ENCODE measurements at regions not wholly inside any gene's neighbourhood (a gene's known extent, or its start where the extent isn't known, plus 50 kb on each side); places are given as distances from the start of the nearest gene placed in this dataset.

DNA sequence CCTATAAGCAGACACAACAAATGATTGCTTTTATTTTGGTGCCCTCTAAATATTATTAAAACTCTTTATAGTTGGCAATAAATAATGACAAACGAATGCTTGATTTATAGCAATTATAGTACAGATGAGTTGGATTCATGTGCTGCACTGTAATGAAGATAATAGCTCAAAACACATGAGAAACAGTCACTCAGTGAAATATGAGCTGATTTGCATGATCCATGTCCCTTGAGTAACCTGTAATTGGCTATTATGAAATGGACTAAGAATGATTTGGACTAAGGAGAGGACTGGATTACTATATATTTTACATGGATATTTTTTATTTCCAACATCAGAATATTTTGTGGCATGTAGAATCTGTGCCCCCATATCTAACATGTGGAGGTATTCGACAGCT, 365.6 kb upstream of the UBE2E3 start:
- Histone ChIP-seq H3K27ac (ENCODE audit: low read depth, low read length) (no peak overlapping the region), H2AFZ (ENCODE audit: low read depth, low read length, severe bottlenecking) (no peak overlapping the region), H3K36me3 (ENCODE audit: low read length) (no peaks in the 10 kb centered on the region), H3K79me2 (ENCODE audit: insufficient read depth, low read length) (no peaks in the 10 kb centered on the region), H4K20me1 (ENCODE audit: low read depth, low read length) (no peaks in the 10 kb centered on the region), H3K4me2 (ENCODE audit: low read depth, low read length, poor library complexity, severe bottlenecking) (no peak overlapping the region), H3K27me3 (ENCODE audit: low read length) (no peaks in the 10 kb centered on the region), H3K9me3 (ENCODE audit: insufficient read depth, low read length) (no peaks in the 10 kb centered on the region), H3F3A (ENCODE audit: insufficient read depth) (no peaks in the 10 kb centered on the region), H3K4me3 (ENCODE audit: insufficient read depth, low read length, poor library complexity, severe bottlenecking) (no peak overlapping the region), H3K9me2 (replicated peaks; ENCODE audit: insufficient read depth, low read length) (no peaks in the 10 kb centered on the region), H3K9ac (ENCODE audit: low read length) (no peak overlapping the region)
- TF ChIP-seq, protein P1, sequence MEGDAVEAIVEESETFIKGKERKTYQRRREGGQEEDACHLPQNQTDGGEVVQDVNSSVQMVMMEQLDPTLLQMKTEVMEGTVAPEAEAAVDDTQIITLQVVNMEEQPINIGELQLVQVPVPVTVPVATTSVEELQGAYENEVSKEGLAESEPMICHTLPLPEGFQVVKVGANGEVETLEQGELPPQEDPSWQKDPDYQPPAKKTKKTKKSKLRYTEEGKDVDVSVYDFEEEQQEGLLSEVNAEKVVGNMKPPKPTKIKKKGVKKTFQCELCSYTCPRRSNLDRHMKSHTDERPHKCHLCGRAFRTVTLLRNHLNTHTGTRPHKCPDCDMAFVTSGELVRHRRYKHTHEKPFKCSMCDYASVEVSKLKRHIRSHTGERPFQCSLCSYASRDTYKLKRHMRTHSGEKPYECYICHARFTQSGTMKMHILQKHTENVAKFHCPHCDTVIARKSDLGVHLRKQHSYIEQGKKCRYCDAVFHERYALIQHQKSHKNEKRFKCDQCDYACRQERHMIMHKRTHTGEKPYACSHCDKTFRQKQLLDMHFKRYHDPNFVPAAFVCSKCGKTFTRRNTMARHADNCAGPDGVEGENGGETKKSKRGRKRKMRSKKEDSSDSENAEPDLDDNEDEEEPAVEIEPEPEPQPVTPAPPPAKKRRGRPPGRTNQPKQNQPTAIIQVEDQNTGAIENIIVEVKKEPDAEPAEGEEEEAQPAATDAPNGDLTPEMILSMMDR (IDR thresholded peaks at IDR 0.05; ENCODE audit: insufficient read depth, low read length, poor library complexity, severe bottlenecking): no peak
- TF ChIP-seq EZH2phosphoT487 (conservative IDR thresholded peaks at IDR 0.05; ENCODE audit: low read length): no peak

DNA sequence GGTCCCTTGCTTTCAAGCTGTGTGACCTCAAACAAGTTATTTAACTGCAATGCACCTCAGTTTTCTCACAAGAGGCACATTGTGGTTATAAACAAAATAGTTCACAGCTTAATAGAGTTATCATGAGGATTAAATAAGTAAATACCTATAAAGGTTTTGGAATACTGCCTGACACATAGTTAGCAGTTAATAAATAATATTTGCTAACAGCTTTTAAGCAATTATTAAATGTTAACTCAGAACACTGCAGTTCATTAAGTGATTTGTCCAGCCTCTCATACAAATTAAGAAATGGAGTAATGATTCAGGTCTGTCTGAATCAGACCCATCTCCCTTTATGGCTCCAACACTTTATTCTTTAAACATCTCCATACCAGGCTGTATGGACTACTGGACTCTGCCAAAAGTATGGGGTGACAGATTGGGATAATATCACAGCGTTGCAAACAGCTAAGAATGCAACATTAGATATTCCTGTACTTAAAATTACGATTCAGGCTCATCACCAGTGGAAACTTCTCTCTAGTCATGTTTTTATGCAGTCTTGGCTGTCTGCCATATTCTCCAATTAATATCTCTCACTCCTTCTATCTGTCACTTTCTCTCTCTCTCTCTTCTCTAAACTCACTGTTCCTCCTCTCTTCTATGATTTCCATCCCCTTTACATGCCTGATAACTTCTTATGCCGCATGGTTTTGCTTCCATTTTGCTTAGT, 370.6 kb upstream of the UBE2E3 start:
- Histone ChIP-seq H3K79me2 (ENCODE audit: insufficient read depth, low read length) (no peaks in the 10 kb centered on the region), H3K9ac (ENCODE audit: low read length) (no peak overlapping the region), H4K20me1 (ENCODE audit: low read depth, low read length) (no peaks in the 10 kb centered on the region), H3K27me3 (ENCODE audit: low read length) (no peaks in the 10 kb centered on the region), H3K27ac (ENCODE audit: low read depth, low read length) (no peak overlapping the region), H3K36me3 (ENCODE audit: low read length) (no peaks in the 10 kb centered on the region), H2AFZ (ENCODE audit: low read depth, low read length, severe bottlenecking) (peak overlapping the region; percentile 9), H3K4me3 (ENCODE audit: insufficient read depth, low read length, poor library complexity, severe bottlenecking) (no peak overlapping the region), H3F3A (ENCODE audit: insufficient read depth) (no peaks in the 10 kb centered on the region), H3K9me3 (ENCODE audit: insufficient read depth, low read length) (no peaks in the 10 kb centered on the region), H3K4me2 (ENCODE audit: low read depth, low read length, poor library complexity, severe bottlenecking) (no peak overlapping the region), H3K9me2 (replicated peaks; ENCODE audit: insufficient read depth, low read length) (no peaks in the 10 kb centered on the region)
- no peak for TF ChIP-seq EZH2phosphoT487 (conservative IDR thresholded peaks at IDR 0.05; ENCODE audit: low read length)
- TF ChIP-seq, protein P1 (IDR thresholded peaks at IDR 0.05; ENCODE audit: insufficient read depth, low read length, poor library complexity, severe bottlenecking): no peak

DNA sequence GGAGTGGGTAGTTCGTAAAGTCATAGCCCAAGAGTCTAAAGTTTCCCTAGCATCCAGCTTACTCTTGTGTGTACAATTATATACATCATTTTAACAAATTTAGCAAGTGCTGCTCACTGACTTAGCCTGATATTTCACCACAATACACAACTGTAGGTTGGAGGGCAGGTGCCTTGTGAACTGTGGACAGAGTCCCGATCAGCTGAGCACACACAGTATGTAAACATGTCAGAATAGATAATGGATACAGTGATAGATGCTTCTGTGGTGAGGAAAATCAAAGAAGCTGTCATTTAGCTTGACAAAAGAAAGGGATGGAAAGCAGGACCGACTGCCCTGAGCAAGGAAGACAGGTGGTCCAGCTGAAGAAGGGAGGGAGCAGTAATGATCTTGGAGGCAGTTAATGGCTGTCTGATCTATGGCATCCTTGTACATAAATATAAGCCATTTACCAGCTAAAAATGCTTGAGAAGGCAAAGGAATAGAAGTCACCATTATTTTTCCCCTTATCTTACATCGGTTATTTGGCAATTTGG, 372.8 kb upstream of the UBE2E3 start:
- no peaks in the 10 kb centered on the region for H3K36me3 ChIP-seq (ENCODE audit: low read length)
- no peaks in the 10 kb centered on the region for H3K9me3 ChIP-seq (ENCODE audit: insufficient read depth, low read length)
- no peak overlapping the region for H3K4me2 ChIP-seq (ENCODE audit: low read depth, low read length, poor library complexity, severe bottlenecking)
- no peak overlapping the region for H3K9ac ChIP-seq (ENCODE audit: low read length)
- H4K20me1 ChIP-seq (ENCODE audit: low read depth, low read length): no peaks in the 10 kb centered on the region
- H3F3A ChIP-seq (ENCODE audit: insufficient read depth): no peaks in the 10 kb centered on the region
- no peak overlapping the region for H3K4me3 ChIP-seq (ENCODE audit: insufficient read depth, low read length, poor library complexity, severe bottlenecking)
- H3K27ac ChIP-seq (ENCODE audit: low read depth, low read length): no peak overlapping the region
- no peaks in the 10 kb centered on the region for H3K9me2 ChIP-seq (replicated peaks; ENCODE audit: insufficient read depth, low read length)
- no peak for TF ChIP-seq EZH2phosphoT487 (conservative IDR thresholded peaks at IDR 0.05; ENCODE audit: low read length)
- TF ChIP-seq, protein P1 (IDR thresholded peaks at IDR 0.05; ENCODE audit: insufficient read depth, low read length, poor library complexity, severe bottlenecking): no peak
- no peak overlapping the region for H2AFZ ChIP-seq (ENCODE audit: low read depth, low read length, severe bottlenecking)
- no peaks in the 10 kb centered on the region for H3K27me3 ChIP-seq (ENCODE audit: low read length)
- no peaks in the 10 kb centered on the region for H3K79me2 ChIP-seq (ENCODE audit: insufficient read depth, low read length)

All from SU-DHL-6 (cell line).